ENCODE measurements at regions not wholly inside any gene's neighbourhood (a gene's known extent, or its start where the extent isn't known, plus 50 kb on each side); places are given as distances from the start of the nearest gene placed in this dataset.
"Not testable (repeated sequence)": the region's sequence is repeated elsewhere in the genome, so short reads cannot be mapped to it uniquely, and the experiment has no call there.

GRCh38 chr4:166153548-166153947 is 280.5 kb downstream of the TLL1 start:
- peak; percentile 36 for DNase-seq (ENCODE audit: low spot score)

- no peak for DNase-seq (ENCODE audit: low spot score)
These were observed 289.3 kb downstream of the TLL1 start for GRCh38 chr4:166162327-166162726.

- DNase-seq (ENCODE audit: low spot score) = peak; percentile 64
These were observed 292.9 kb downstream of the TLL1 start for GRCh38 chr4:166165829-166166420.

GRCh38 chr4:166169111-166169510 is 296.1 kb downstream of the TLL1 start:
- peak; percentile 27 for DNase-seq (ENCODE audit: low spot score)

- DNase-seq (ENCODE audit: low spot score) = no peak
These were observed 299.6 kb downstream of the TLL1 start for GRCh38 chr4:166172619-166173018.

GRCh38 chr4:166174717-166175490 is 301.9 kb downstream of the TLL1 start:
- no peak for DNase-seq (ENCODE audit: low spot score)

GRCh38 chr4:166182145-166182544 is 309.1 kb downstream of the TLL1 start:
- DNase-seq (ENCODE audit: low spot score) = no peak

GRCh38 chr4:166195101-166195500 is 322.1 kb downstream of the TLL1 start:
- DNase-seq (ENCODE audit: low spot score) = no peak

- no peak for DNase-seq (ENCODE audit: low spot score)
These were observed 324.1 kb downstream of the TLL1 start for GRCh38 chr4:166197166-166197565.

- no peak for DNase-seq (ENCODE audit: low spot score)
These were observed 325.0 kb downstream of the TLL1 start for GRCh38 chr4:166198041-166198440.

- DNase-seq (ENCODE audit: low spot score) = no peak
These were observed 325.7 kb downstream of the TLL1 start for GRCh38 chr4:166198516-166199310.

- no peak for DNase-seq (ENCODE audit: low spot score)
These were observed 330.0 kb downstream of the TLL1 start for GRCh38 chr4:166202991-166203390.

GRCh38 chr4:166212326-166212725 is 339.3 kb downstream of the TLL1 start:
- DNase-seq (ENCODE audit: low spot score) = not testable (repeated sequence)

GRCh38 chr4:166222271-166222670 is 349.2 kb downstream of the TLL1 start:
- DNase-seq (ENCODE audit: low spot score) = no peak

- DNase-seq (ENCODE audit: low spot score) = no peak
These were observed 355.1 kb downstream of the TLL1 start for GRCh38 chr4:166228112-166228511.

- DNase-seq (ENCODE audit: low spot score) = no peak
These were observed 356.8 kb downstream of the TLL1 start for GRCh38 chr4:166229799-166230198.

- DNase-seq (ENCODE audit: low spot score) = no peak
These were observed 357.8 kb downstream of the TLL1 start for GRCh38 chr4:166230841-166231240.

- no peak for DNase-seq (ENCODE audit: low spot score)
These were observed 366.3 kb downstream of the TLL1 start for GRCh38 chr4:166239354-166239753.

GRCh38 chr4:166252487-166253402 is 379.7 kb downstream of the TLL1 start:
- peak; percentile 33 for DNase-seq (ENCODE audit: low spot score)

- DNase-seq (ENCODE audit: low spot score) = no peak
These were observed 384.2 kb downstream of the TLL1 start for GRCh38 chr4:166257276-166257675.

GRCh38 chr4:166257891-166258290 is 384.9 kb downstream of the TLL1 start:
- no peak for DNase-seq (ENCODE audit: low spot score)

GRCh38 chr4:166259081-166259480 is 386.0 kb downstream of the TLL1 start:
- no peak for DNase-seq (ENCODE audit: low spot score)
